ENCODE measurements at regions not wholly inside any gene's neighbourhood (a gene's known extent, or its start where the extent isn't known, plus 50 kb on each side); places are given as distances from the start of the nearest gene placed in this dataset.
"Not testable (repeated sequence)": the region's sequence is repeated elsewhere in the genome, so short reads cannot be mapped to it uniquely, and the experiment has no call there.

- DNase-seq, result no peak
Observed at GRCh38 chr5:26386532-26386931, 651.9 kb downstream of the CDH9 start.

GRCh38 chr5:26364624-26365023, 673.8 kb downstream of the CDH9 start:
- not testable (repeated sequence) for DNase-seq

- DNase-seq, result peak; percentile 91
Observed at GRCh38 chr5:26343801-26344325, 694.5 kb downstream of the CDH9 start.

- no peak for DNase-seq
Observed at GRCh38 chr5:26339576-26339975, 698.8 kb downstream of the CDH9 start.

- peak; percentile 65 for DNase-seq
Observed at GRCh38 chr5:26329562-26330189, 708.7 kb downstream of the CDH9 start.

- no peak for DNase-seq
Observed at GRCh38 chr5:26326153-26326759, 712.1 kb downstream of the CDH9 start.

GRCh38 chr5:26325432-26325831, 713.0 kb downstream of the CDH9 start:
- not testable (repeated sequence) for DNase-seq

- DNase-seq, result not testable (repeated sequence)
Observed at GRCh38 chr5:26324273-26324895, 714.0 kb downstream of the CDH9 start.

GRCh38 chr5:26323794-26324193, 714.6 kb downstream of the CDH9 start:
- no peak for DNase-seq

- DNase-seq, result no peak
Observed at GRCh38 chr5:26321278-26321677, 717.1 kb downstream of the CDH9 start.

- no peak for DNase-seq
Observed at GRCh38 chr5:26310415-26310814, 728.0 kb downstream of the CDH9 start.

- DNase-seq, result no peak
Observed at GRCh38 chr5:26295541-26295940, 742.8 kb downstream of the CDH9 start.

- no peak for DNase-seq
Observed at GRCh38 chr5:26282190-26282589, 756.2 kb downstream of the CDH9 start.

GRCh38 chr5:26278078-26278477, 760.3 kb downstream of the CDH9 start:
- no peak for DNase-seq

GRCh38 chr5:26259081-26259480, 779.3 kb downstream of the CDH9 start:
- DNase-seq, result peak; percentile 10

GRCh38 chr5:26245321-26245720, 793.1 kb downstream of the CDH9 start:
- DNase-seq, result peak; percentile 29

GRCh38 chr5:26239588-26239987, 798.8 kb downstream of the CDH9 start:
- no peak for DNase-seq

- no peak for DNase-seq
Observed at GRCh38 chr5:26237489-26237888, 800.9 kb downstream of the CDH9 start.

- no peak for DNase-seq
Observed at GRCh38 chr5:26236936-26237335, 801.5 kb downstream of the CDH9 start.

GRCh38 chr5:26232706-26233105, 805.7 kb downstream of the CDH9 start:
- no peak for DNase-seq

GRCh38 chr5:26231316-26231715, 807.1 kb downstream of the CDH9 start:
- no peak for DNase-seq

GRCh38 chr5:26229848-26230247, 808.5 kb downstream of the CDH9 start:
- no peak for DNase-seq

GRCh38 chr5:26227245-26227644, 811.1 kb downstream of the CDH9 start:
- DNase-seq, result no peak

- DNase-seq, result peak; percentile 2
Observed at GRCh38 chr5:26205121-26205520, 833.3 kb downstream of the CDH9 start.

Data from eye (tissue), 1 donor.